ENCODE measurements at regions not wholly inside any gene's neighbourhood (a gene's known extent, or its start where the extent isn't known, plus 50 kb on each side); places are given as distances from the start of the nearest gene placed in this dataset.
"Not testable (repeated sequence)": the region's sequence is repeated elsewhere in the genome, so short reads cannot be mapped to it uniquely, and the experiment has no call there.

- DNase-seq: no peak
Observed at GRCh38 chr18:53918091-53918490, 306.4 kb downstream of the MBD2 start.

- no peak for DNase-seq
Observed at GRCh38 chr18:53911200-53911599, 313.3 kb downstream of the MBD2 start.

GRCh38 chr18:53909668-53910067 lies 314.8 kb downstream of the MBD2 start:
- DNase-seq: peak; percentile 6 to 26

GRCh38 chr18:53907921-53908320 lies 316.5 kb downstream of the MBD2 start:
- DNase-seq: no peak

- DNase-seq: no peak
Observed at GRCh38 chr18:53906681-53907080, 317.8 kb downstream of the MBD2 start.

- DNase-seq: no peak
Observed at GRCh38 chr18:53894675-53895442, 329.6 kb downstream of the MBD2 start.

- DNase-seq: no peak
Observed at GRCh38 chr18:53887447-53887846, 337.0 kb downstream of the MBD2 start.

GRCh38 chr18:53886058-53886457 lies 338.4 kb downstream of the MBD2 start:
- DNase-seq: no peak

- no peak for DNase-seq
Observed at GRCh38 chr18:53883771-53884170, 340.7 kb downstream of the MBD2 start.

- no peak for DNase-seq
Observed at GRCh38 chr18:53874103-53874502, 350.4 kb downstream of the MBD2 start.

GRCh38 chr18:53864770-53865169 lies 359.7 kb downstream of the MBD2 start:
- no peak for DNase-seq

GRCh38 chr18:53862921-53863320 lies 361.5 kb downstream of the MBD2 start:
- no peak for DNase-seq

GRCh38 chr18:53861185-53861584 lies 363.3 kb downstream of the MBD2 start:
- DNase-seq: no peak

GRCh38 chr18:53859764-53860163 lies 364.7 kb downstream of the MBD2 start:
- DNase-seq: no peak

- no peak for DNase-seq
Observed at GRCh38 chr18:53850902-53851301, 373.6 kb downstream of the MBD2 start.

- DNase-seq: no peak
Observed at GRCh38 chr18:53843763-53844162, 380.7 kb downstream of the MBD2 start.

GRCh38 chr18:53843113-53843760 lies 381.2 kb downstream of the MBD2 start:
- DNase-seq: no peak

- no peak for DNase-seq
Observed at GRCh38 chr18:53838746-53839145, 385.7 kb downstream of the MBD2 start.

GRCh38 chr18:53821141-53821540 lies 403.3 kb downstream of the MBD2 start:
- DNase-seq: not testable (repeated sequence)

- no peak for DNase-seq
Observed at GRCh38 chr18:53819671-53820070, 404.8 kb downstream of the MBD2 start.

- no peak for DNase-seq
Observed at GRCh38 chr18:53819174-53819573, 405.3 kb downstream of the MBD2 start.

GRCh38 chr18:53817976-53818950 lies 406.2 kb downstream of the MBD2 start:
- no peak for DNase-seq

GRCh38 chr18:53800171-53800570 lies 424.3 kb downstream of the MBD2 start:
- no peak for DNase-seq

All from activated CD4-positive, alpha-beta T cell treated with anti-CD3 and anti-CD28 coated beads, Interleukin-2, amount 50 U/mL, for 48 hours (primary cell).